HG02588 (cell line): ENCODE measurements at regions not wholly inside any gene's neighbourhood (a gene's known extent, or its start where the extent isn't known, plus 50 kb on each side); places are given as distances from the start of the nearest gene placed in this dataset.
"Not testable (repeated sequence)": the region's sequence is repeated elsewhere in the genome, so short reads cannot be mapped to it uniquely, and the experiment has no call there.

ENCODE experiments used
- ATAC-seq: cut with Tn5 transposase; IDR thresholded peaks from one replicate; pipeline ENCODE4 v1.9.1; 2021; ENCODE audit warnings: mild to moderate bottlenecking, moderate library complexity; ENCODE audit not compliant: unreplicated experiment

DNA sequence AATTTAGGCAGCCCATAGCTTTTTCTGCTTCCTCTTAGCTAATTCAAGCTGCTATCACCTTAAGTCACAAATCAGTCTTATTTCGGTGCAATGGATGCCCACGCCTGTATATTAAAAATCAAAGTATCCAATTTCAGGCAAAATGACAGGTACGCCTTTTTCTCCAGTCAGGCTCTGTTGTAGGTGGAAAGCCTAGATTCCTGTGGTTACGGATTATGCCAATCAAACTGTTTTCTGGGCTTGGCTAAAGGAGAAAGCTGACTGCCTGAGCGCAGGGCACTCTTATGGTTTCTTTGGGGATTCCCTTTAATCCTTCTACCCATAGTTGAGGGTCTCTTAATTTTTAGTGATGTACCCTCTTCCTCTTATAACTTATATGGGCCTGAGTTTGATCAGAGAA is 550.5 kb downstream of the PDHA2 start:
- ATAC-seq, result no peak

DNA sequence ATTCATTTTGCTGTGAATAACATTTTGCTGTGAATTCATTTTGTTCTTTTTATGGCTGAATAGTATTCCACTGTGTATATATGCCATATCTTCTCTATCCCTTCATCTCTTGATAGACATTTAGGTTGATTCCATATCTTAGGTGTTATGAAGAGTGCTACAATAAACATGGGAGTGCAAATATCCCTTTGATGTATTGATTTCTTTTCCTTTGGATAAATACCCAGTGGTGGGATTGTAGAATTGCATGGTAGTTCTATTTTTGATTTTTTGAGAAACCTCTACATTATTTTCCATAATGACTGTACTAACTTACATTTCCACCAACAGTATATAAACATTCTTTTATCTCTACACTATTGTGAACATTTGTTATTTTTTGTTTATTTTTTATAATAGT is 555.9 kb downstream of the PDHA2 start:
- ATAC-seq, result no peak

DNA sequence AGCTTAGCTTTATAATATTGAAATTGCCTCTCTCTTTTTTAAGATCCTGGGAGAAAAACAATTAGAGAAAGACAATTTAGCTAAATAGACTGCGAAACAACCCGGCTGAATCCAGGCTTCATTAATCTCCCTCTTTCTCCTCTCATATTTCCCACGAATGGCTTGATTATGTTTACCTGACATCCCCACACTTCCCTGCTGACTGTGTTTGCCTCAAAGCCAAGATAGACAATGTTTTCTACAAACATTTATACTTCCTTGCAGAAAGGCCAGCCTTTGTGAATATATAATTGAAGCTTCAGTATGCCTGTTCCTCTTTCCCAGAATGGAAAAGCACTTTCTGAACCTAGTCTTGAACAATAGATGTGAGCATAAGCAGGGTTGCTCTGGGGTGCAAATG is 566.8 kb downstream of the PDHA2 start:
- ATAC-seq, result no peak

DNA sequence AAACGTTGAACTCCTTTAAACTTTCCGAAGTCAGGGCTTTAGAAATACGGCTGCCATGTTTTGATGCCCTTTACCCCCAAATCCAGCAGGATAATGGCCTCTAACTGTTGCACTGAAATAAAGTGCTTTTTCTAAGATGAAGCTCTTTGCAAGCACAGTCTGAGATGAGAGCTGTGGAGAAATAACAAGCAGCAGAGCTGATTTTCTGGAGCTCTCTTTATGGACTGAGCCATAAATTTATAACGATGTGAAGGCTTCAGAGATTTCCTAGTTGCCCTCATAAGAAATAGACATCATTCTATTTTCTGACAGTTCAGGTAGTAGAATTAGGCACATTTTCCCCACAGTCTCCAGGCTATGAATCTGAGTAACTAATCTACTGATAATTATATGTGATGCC is 567.3 kb downstream of the PDHA2 start:
- no peak for ATAC-seq

DNA sequence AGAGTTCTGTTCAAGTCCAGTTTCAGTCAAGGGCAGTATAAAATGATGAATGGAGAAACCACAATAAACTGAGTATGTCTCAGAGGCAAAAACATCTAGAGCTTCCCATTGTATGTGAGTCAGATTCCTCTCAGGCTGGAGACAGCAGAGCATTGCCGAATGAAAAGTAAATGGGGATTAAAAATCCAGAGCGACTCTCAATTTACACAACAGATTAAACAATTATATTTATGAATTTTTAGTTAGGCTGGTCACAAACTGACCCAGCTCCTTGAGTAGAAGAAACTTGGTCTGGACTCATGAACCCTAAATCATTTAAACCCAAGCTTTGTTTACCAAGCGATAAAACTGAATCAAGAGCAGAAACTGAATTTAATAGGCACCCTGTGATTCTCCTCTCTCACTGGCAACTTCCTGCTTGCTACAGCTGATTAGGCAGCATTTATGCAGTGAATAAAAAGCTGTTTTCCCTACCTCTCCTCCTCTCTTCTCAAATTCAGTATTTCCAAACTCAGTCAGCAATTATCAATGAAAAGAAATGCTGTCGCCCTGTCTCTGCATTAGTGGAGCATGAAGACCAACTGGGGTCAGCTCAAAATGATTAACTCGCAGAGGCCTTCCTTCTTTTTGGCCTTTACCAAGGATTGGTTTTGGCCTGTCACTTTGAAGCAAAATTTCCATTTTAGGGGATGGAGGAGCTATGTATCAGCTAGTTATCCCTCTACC is 568.0 kb downstream of the PDHA2 start:
- ATAC-seq, result no peak

DNA sequence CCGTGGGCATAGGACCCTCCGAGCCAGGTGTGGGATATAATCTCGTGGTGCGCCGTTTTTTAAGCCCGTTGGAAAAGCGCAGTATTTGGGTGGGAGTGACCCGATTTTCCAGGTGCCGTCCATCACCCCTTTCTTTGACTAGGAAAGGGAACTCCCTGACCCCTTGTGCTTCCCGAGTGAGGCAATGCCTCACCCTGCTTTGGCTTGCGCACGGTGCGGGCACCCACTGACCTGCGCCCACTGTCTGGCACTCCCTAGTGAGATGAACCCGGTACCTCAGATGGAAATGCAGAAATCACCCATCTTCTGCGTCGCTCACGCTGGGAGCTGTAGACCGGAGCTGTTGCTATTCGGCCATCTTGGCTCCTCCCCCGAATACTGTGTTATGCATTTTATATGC is 575.0 kb downstream of the PDHA2 start:
- ATAC-seq, result not testable (repeated sequence)

DNA sequence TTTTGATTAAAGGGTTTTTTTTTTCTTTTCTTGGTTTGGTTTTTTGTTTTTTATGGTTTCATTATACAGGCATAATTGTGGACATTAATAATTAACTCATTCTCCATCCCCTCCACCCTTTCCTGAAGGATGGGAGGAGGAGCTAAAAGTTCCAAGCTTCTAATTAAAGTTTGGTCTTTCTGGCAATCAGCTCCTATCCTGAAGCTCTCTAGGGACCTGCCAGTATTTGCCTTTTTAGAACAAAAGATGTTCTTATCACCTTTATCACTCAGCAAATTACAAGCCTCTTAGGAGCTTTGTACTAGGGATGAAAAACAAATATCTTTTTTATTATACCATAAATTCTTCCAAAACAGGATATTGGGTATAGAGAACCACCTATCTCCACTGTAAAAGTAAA is 589.8 kb downstream of the PDHA2 start:
- ATAC-seq, result no peak

DNA sequence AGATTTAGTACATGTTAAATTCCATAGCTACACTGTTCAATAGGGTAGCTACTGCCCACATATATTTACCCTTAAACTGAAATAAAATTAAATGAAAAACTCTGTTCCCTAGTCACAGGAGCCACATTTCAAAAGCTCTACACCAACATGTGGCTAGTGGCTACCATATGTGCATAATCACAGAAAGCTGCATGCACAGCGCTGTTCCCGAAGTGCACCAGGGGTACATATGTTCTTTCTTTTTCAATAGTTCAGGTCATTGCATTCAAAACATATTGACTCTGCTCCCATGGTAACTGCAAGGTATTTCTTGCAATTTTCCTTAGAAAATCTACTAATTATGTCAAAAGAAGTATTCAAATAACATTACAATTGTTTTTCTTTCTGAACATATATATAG is 591.2 kb downstream of the PDHA2 start:
- no peak for ATAC-seq

DNA sequence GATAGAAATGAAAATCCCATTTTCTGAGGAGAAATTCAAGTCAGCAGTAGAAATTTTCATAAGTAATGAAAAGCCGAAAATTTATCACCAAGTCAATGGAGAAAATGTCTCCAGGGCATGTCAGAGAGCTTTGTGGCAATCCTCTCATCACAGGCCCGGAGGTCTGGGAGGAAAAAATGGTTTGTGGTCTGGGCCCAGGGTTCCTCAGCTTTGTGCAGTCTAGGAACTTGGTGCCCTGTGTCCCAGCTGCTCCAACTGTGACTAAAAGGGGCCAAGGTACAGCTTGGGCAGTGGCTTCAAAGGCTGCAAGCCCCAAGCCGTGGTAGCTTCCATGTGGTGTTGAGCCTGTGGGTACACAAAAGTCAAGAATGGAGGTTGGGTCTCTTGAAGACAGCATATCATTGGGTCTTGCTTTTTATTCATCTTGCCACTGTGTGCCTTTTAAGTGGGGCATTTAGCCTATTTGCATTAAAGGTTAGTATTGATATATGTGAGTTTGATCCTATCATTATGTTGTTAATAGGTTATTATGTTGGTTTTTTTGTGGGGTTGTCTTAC is 608.5 kb downstream of the PDHA2 start:
- no peak for ATAC-seq

DNA sequence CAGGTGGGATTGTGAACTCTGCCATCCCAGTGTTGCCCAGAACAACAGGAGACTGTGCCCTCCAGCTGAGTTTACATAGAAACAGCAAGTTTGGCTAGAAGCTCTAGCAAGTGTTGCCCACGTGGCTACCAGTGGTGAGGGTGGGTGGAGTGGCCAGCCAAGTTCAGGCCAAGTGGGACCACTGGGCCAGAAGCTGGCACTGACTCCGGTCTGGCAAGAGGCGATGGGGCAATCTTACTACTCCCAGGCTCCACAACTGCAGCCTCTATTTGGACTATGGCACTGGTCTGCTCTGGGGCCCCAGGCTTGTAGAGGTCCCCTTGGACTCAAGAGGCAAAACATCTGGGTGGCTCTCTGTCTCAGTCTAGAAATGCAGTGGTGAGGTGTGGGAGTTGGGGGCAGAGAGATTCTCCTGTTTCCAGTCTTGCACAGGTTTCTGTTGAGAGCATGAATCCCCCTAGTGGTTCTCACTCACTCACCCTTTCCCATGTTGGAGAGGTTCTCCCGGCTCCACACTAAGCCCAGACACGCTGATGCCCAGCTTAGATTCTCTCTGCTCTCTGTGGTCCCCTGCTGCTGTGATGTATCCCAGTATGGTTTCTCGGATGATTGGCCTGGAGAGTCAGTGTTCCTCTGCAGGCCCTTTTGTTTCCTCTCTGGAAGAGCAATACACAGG is 615.3 kb downstream of the PDHA2 start:
- ATAC-seq, result no peak

DNA sequence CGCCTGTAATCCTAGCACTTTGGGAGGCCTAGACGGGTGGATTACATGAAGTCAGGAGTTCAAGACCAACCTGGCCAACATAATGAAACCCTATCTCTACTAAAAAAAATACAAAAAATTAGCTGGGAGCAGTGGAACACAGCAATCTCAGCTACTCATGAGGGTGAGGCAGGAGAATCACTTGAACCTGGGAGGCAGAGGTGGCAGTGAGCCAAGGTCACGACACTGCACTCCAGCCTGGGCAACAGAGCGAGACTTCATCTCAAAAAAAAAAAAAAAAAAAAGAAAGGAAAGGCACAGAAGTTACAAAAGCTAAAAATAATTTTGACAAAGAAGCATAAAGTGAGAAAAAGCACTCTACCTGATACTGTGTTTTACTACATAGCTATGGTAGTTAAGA is 618.1 kb downstream of the PDHA2 start:
- not testable (repeated sequence) for ATAC-seq

DNA sequence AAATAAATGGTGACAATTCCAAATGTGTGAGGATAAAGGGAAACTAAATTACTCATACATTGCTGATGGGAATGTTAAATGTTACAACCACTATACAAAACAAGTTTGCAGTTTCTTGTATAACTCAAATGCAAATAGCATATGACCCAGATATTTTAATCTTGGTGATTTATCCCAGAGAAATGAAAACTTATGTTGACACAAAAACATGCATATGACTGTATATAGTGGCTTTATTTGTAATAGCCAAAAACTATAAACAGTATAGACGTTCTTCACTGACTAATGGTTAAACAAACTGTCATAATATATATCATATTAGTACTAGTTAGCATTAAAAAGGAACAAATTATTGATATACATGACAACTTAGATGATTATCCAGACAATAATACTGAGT is 619.2 kb downstream of the PDHA2 start:
- no peak for ATAC-seq

DNA sequence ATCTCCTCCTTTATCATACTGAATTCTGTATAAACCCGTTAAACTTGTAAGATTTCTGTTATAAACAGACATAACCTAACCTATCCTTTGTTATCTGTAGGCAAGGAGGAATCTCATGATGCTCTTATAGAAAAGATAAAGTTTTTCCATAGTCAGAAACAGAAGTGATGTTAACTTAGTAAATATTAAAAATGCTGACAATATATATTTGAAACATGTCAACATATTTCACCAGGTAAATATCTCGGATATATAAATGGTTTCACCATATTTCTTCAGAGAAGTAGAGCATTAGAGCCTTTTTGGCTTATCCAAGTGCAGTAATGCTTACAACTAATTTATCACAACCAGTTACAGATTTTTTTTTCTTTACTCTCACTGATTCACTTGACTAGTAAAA is 625.9 kb downstream of the PDHA2 start:
- ATAC-seq, result no peak

DNA sequence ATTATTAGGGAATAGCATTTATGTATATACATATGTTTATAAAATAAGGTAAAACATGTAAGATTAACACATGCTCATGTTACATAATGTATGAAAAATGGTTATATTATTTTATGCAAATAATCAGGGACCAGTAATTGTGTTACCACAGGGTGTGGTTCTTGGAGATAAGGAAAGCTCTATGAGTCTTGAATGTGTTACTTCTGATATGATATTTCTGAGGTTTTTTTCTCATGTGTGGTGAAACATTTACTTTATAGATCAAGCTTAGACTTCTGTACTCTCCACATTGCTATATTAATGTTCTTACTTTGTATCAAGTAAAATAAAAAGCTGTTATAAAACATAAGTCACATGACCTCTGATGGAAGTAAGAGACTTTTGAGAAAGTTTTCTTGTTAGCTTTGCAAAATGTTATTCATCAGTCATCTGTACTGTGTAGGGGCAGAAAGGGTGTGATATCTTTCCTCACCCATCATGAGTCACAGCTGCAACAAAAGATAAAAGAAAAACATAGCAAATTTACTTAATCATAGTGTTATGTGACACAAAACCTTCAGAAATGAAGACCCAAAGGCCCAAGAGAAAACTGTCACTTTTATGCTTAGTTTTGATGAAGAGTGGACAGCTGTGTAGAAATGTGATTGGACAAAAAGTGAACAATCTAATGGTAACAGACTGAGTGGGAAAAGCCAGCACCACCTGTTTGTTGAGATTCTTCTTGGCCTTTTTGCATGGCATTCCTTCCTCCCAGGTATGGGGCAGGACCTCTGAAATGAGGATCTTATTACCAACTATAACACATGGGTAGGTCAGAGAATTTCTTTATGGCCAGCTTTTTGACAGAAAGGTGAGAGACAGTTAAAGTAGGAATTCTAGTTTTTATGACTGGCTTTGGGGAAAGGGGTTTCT is 632.3 kb downstream of the PDHA2 start:
- ATAC-seq, result no peak

DNA sequence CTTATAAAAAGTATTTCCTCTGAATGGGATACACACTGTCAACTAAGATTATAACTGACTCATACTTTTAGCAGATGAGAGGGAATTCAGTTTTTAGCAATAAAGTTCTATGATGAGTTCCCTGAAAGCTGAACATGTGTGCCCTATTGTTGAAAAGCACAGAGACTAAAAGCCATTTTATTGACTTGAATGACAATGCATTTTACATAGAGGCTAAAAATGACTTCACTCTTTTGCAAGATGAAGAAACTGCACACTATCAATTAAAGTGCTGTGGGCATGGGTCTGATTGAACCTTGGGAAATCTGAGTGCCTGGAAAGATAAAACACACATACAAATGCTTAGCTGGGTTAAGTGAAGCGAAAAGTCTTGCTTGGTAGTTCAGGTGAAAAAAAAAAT is 633.4 kb downstream of the PDHA2 start:
- ATAC-seq, result no peak

DNA sequence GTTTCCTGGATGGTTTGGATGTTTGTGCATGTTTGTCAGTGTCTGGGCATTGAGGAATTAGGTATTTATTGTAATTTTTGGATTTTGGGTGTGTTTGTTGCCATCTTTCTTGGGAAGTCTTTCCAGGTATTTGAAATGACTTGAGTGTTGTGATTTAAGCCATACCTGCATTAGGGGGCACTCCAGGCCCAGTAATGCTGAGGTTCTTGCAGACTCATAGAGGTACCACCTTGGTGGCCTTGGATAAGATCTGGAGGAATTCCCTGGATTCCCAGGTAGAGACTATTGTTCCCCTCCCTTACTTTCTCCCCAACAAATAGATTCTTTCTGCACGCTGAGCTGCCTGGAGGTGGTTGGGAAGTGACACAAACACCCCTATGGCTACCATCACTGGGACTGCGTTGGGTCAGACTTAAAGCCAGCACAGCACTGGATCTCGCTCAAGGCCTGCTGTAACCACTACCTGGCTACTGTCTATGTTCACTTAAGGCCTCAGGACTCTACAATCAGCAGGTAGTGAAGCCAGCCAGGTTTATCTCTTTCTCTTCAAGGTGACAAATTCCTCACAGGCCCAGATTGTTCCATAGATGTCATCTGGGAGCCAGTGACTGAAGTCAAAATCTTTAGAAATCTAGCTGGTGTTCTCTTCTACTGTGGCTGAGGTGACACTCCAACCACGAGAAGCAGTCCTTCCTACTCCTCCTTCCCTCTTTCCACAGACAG is 643.6 kb downstream of the PDHA2 start:
- ATAC-seq, result no peak

DNA sequence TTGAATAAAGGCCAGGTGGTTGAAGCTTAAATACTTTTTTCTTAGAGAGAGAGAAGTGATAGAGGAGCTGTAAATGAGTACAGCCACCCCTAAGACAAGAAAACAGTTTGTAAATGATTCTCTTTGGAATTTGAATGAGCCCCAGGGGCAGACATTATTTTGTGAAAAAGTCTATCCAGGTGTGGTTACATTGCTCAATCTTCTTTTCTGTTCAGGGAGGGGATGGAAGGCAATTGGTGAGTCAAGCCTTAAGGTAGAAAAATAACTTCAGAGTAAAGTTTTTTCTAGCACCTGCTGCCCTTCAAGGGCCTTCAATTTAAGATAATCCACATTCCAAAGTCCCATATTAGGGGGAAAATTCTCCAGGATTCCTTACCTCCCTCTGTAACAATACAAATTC is 646.7 kb downstream of the PDHA2 start:
- no peak for ATAC-seq

DNA sequence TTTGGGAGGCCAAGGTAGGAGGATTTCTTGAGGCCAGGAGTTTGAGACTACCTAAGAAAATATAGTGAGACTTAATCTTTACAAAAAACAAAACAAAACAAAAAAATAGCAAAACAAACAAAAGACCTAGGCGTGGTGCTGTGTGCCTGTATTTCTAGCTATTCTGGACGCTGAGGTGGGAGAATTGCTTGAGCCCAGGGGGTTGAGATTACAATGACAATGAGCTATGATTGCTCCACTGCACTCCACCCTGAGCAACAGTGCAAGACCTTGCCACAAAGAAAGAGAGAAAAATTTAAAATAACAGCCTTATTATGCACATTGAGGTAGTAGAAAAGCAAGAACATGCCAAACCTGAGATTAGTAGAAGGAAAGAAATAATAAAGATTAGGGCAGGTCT is 657.7 kb downstream of the PDHA2 start:
- no peak for ATAC-seq

DNA sequence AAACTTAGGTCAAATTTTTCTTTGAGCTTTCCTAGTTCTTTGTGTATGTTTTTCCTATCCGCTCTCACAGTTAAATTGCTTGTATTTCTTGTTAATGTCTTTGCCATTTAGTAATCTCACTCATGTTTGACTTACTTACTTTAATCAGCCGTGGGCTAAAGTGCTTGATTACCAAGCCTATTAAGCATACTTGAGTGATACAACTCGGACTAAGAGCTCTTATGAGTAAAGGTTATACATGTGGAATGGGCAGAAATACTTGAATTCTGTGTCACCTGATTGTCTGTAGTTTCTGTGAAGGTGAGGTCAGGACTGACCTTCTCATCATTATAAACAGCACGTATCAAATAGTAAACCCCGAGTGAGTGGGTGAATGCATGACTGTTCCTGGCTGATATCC is 664.5 kb downstream of the PDHA2 start:
- no peak for ATAC-seq

DNA sequence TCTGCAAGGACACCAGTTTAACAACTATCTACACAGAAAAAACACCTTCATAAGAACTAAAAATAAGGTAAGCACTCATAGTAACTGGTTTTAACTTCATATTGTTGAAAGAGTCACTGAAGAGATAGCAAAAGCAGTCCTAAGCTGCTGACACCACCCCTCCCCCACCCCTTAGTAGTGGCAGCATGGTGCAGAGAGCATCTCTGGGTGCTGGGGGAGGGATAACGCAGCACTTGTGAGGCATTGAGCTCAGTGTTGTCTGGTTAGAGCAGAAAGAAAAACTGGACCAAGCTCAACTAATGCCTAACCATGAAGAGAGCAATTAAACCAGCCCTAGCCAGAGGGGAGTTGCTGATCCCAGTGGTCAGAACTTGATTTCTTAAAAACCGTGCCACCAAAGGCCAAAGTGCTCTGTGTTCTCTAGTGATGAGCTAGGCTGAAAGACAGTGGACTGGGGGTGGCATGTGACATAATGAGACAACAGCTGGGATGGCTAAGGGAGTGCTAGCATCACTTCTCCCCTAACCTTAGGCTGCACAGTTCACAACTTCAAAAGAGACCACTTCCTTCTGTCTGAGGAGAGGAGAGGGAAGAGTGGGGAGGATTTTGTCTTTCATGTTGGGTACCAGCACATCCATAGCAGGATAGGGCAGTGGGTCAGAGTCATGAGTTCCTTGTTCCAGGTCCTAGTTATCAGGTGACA is 669.3 kb downstream of the PDHA2 start:
- ATAC-seq, result no peak
